Hematopoietic multipotent progenitor cell (in vitro differentiated cells): ENCODE measurements at regions not wholly inside any gene's neighbourhood (a gene's known extent, or its start where the extent isn't known, plus 50 kb on each side); places are given as distances from the start of the nearest gene placed in this dataset.
A peak's percentile ranks its signal among the peaks of the same experiment; 100 is the strongest.
"Not testable (repeated sequence)": the region's sequence is repeated elsewhere in the genome, so short reads cannot be mapped to it uniquely, and the experiment has no call there.

Experiments used
- DNase-seq, 3 donors: peaks; one replicate each; pipeline ENCODE4 v3.0.0-alpha.2; 2011 to 2015; ENCODE audit warnings: low read depth in 2 of 3, low spot score in 2 of 3

DNA sequence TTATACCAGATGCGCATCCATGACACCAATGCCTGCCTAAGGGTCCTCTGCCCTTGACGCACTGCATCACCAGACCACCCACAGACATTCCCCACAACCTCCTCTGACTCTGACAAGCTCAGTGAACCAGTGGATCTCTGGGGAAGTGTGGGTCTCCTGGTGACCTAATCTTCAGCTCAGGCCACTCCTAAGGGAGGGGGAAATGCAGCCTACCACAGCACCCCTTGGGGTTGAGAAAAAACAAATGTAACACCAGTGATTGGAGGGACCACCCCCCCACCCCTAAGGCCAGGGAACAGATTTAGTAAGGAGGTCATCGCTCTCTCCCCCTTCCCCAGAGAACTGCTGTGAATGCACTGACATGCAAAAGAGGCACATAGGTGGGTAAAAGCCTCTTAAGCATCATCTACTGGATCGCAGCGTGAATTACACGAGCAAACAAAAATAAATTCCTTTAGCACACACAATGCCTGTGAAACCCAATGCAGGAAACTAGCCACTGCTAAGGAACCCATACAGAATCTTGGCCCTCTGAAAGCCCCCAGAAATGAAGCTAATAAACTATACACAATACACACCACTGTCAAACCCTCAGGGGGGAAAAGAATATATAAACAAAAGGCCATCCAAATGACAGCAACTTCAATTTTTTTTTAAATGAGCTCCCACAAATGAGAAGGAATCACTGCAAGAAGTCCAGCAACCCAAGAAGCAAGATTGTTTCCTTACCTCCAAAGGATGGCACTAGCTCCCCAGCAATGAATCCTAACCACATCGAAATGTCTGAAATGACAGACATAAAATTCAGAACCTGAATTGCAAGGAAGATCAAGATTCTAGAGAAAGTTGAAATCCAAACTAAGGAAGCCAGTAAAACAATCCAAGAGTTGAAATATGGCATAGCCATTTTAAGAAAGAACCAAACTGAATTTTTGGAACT is 513.7 kb upstream of the PTGER4 start:
- peak in 2 of 3 donors; percentile 11 to 47 for DNase-seq

DNA sequence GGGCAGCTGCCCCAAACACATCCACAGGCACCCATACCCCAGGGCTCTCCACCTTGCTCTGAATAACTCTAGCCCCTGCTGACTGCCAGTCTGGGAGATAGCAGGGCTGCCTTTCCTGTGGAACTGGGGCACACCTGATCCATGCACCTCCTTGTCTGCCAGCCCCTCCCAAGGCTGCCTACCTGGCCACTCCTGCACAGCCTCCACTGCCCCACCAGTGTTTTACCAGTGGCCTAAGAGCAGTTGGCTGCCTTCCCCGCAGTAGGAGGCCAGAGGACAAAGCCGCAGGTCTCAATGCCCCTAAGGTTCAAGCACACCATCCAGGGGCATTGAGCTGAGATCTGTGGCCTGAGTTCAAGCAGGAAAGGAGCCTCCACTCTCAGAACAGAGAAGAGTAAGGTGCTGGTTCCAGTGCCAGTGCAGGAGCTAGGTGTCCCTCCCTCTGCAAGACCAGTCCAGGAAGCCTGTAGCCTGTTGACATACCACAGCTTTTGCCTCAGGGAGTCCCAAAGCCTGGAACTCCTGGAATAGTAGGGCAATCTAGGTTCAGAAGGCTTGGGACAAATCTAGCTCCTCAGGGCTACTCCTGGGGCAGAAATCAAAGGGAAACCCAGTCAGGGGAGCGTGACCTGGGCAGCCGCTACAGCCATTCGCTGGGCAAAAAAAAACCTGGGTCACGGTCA is 514.5 kb upstream of the PTGER4 start:
- no peak for DNase-seq

DNA sequence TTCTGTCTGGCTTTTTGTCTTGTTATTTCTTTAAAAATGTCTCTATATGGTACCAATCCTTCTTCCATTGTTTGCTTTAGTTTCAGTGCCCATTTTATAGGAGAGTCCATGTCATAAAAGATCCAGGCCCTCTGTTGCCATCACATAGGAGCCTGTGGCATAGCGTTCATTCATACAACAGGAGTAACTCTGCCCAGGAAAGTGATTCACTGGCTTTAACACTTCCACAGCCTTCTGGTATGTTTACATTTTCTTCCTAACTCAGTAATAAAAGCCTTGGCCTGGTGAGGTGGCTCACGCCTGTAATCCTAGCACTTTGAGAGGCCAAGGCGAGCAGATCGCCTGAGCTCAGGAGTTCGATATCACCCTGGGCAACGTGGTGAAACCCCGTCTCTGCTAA is 519.3 kb upstream of the PTGER4 start:
- DNase-seq, result no peak

DNA sequence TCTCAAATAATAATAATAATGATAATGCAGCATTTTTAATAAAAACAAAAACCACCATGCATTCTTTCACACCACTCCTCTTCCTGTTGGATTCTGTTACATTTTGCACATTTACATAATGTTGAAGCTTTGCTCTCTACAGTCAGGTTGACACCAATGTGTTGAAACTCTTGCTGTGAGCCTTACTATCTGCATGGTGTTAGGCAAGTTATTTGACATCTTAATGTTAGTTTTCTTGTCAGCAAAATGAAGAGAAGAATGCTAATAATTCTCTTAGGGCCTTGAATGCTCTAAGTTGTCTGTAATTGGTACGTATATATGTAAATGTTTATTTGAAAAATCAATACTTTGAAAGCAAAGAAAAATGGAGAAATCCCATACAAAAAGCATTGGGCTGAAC is 525.5 kb upstream of the PTGER4 start:
- no peak for DNase-seq

DNA sequence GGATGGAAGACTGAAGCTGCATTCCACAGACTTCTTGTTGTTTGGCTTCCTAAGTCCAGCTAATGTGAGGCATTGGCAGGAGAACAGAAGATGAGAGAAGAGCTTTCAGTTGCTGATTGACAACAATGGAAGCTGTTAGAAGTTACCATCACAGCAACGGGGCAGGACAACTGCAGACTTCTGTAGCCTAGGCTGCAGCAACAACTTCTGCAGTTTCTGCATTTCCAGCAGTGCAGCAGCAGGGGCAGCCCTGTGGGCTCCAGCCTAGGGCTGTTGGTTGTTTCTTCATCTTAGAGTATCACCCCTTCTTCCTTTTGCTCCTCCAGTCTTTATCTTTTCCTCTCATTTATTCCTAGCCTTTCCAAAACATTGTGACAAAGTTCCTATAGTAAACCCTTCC is 528.8 kb upstream of the PTGER4 start:
- DNase-seq, result no peak

DNA sequence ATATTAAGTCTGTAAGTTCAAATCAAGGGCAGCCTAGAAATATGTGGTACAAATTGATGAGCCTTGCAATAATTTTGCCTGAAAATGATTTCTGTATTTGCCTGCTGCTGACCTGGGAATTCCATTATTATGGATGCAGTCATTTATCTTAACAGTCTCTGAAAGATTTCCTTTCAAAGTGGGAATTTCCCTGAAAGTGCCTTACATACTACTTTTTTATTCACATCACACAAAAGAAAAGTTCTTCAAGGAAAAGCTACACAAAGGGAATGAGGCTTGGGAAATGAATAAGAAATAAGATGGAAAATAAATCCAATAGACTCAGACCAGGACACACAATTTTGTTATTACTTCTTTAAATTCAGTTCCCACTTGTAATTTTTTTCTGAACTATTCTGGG is 537.8 kb upstream of the PTGER4 start:
- DNase-seq, result no peak

DNA sequence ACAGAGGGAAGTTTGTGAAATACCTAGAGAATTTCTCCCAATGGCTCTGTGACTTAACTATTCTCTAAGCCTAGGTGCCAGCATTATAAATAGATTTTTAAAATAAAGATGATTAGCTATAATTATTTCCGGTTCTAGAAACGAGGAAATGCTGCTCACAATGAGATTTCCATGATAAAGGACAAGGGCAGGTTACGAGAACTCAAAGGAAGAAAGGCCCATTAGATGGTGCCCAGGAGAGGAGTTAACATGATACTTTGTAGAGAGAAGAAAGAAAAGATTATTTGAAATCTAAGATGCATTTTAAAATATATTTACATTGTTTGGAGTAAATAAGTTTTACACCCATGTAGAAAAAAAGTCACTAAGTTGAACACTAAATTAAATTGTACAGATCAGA is 538.3 kb upstream of the PTGER4 start:
- DNase-seq, result no peak

DNA sequence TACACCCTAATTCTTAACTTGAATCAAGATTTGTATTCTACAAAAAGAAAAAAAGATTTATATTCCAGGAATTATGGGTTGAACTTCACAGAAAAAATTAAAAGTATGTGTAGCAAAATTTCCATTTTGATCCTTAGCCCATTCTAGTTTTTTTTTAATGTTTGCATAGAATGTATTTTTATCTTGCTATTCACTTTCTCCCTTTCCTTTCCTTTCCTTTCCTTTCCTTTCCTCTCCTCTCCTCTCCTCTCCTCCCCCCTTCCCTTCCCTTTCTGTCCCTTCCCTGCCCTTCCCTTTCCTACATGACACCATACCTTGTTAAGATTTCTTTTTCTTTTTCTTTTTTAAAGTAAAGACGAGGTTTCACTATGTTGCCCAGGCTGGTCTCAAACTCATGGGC is 542.5 kb upstream of the PTGER4 start:
- DNase-seq, result no peak

DNA sequence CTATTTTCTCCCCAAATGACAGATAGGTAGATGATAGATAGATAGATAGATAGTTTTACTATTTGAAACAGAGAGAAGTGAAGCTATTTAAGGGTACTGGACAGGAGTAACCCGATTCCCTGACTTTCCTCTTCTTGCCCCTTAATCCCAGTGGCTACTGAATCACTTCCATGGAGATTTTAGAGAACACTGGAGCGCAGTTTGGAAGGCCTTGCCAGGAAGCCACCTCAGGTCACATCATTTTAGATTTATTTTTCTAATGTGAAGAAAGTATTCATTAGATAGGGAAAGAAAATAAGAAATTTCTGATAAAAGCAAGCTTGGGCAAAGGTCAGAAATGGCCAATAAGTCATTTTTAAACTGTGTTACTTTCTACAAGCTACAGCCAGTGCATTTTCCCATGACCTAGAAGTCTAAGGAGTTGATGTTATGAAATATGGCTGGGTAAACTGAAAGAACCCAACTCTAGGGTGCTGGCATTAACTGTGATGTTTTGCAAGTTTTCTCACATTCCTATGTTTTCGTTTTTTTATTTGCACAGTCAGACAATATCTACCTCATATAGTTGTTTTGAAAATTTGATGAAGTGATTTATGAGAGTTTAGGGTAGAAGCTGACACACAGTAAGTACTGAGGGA is 544.7 kb upstream of the PTGER4 start:
- no peak for DNase-seq

DNA sequence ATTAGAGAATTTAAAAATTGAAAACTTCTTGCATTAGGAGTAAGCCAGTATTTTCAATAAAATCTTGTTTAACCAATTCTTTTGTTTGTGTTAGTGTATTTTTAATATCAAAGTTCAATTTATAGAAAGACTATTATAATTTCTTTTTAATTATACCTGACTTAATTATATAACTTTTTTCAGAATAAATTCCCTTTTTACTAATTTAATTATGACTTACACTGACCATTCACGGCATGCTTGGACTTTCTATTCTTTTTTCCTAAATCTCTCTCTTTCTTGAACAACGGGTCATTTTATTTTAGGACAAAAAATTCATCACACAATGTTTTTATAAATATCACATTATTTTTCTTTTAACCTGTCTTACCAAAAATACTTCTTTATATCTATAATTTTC is 555.3 kb upstream of the PTGER4 start:
- peak in 2 of 3 donors; percentile 3 to 37 for DNase-seq

DNA sequence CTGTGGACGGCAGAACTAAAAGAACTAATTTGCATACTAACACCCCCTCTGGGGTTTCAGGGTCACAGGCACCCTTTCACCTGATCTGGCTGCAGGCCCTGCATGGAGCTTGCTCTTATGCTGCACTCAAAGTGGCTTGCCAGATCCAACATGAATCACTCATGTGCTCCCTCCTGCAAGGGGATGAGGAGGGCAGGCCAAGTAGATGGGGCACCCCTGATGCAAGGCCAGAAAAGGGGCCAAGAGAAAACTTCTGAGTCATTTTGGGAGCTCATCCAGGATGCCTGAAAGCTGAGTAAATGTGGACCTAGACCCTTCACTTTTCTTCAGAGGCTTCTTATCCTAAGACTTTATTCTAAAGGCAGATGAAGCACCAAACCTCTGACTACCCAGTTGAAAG is 558.5 kb upstream of the PTGER4 start:
- DNase-seq, result no peak

DNA sequence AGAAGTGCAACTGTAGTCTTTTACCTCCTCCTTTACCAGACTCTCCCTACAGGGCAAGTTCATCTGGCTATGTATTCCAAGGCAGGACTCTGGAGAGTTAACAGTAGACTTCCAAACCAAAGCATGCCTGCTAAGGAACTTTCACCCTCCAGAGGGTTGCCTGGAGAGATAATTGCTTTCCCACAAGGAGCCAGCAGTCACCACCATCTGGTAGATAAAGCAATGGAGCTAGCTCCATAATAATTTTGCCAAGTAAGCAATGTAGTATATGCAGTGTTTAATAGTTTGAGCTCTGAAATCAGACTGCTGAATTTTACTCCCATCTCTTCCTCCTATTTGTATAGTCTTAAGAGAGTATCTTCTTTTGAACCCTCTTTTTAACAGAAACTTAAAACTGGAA is 566.8 kb upstream of the PTGER4 start:
- DNase-seq, result no peak

DNA sequence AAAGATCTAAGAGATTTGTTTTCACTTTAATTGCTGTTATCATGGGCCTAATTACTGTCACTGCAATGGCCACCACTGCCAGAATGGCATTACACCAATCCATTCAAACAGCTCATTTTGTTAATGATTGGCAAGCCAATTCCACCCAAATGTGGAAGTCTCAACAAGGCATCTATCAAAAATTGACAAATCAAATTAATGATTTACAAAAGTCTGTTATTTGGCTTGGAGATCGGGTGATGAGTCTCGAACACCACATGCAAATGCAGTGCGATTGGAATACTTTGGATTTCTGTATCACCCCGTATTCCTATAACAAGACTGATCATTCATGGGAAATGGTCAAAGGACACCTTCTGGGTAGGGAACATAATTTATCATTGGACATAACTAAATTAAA is 568.7 kb upstream of the PTGER4 start:
- not testable (repeated sequence) for DNase-seq

DNA sequence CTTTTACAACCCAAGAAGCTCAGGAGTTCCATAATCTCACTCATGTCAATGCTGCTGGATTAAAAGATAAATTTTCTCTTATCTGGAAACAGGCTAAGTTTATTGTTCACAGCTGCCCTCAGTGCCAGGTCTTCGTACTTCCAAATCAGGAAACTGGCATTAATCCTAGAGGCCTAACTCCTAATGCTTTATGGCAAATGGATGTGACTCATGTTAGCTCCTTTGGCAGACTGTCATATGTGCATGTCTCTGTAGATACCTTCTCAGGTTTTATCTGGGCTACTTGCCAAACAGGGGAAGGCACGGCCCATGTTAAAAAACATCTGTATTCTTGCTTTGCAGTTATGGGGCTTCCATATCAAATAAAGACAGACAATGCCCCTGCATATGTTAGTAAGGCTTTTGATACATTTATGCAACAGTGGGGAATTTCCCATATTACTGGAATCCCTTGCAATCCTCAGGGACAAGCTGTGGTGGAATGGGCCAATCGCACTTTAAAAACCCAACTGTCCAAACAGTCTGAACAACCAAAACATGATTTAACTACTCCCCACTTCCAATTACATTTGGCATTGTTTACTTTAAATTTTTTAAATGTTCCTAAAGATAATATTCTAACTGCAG is 570.8 kb upstream of the PTGER4 start:
- DNase-seq, result not testable (repeated sequence)

DNA sequence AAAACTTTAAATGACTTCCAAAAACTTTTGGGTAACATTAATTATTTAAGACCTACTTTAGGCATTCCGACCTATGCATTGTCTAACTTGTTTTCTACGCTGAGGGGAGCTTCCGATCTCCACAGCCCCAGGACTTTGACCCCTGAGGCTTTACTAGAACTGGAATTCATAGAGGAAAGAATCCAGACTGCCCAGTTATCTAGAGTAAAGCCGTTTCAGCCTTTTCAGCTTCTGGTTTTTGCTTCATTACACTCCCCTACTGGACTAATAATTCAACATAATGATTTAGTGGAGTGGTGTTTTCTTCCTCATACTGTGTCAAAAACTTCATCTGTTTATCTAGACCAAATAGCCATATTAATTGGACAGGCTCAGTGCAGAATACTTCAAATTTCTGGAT is 571.9 kb upstream of the PTGER4 start:
- not testable (repeated sequence) for DNase-seq

DNA sequence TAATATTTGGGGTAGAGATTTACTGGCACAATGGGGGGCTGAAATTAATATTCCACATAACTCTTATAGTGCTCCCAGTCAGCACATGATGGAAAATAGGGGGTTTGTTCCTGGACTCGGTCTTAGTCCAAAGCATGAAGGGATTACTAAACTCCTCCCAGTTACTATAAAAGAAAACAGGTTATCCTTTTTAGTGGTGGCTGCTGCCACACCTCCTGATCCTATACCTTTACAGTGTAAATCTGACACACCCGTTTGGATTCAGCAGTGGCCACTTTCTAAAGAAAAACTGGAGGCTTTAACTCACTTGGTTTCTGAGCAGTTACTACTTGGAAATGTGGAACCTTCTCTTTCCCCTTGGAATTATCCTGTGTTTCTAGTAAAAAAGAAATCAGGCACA is 572.9 kb upstream of the PTGER4 start:
- no peak for DNase-seq

DNA sequence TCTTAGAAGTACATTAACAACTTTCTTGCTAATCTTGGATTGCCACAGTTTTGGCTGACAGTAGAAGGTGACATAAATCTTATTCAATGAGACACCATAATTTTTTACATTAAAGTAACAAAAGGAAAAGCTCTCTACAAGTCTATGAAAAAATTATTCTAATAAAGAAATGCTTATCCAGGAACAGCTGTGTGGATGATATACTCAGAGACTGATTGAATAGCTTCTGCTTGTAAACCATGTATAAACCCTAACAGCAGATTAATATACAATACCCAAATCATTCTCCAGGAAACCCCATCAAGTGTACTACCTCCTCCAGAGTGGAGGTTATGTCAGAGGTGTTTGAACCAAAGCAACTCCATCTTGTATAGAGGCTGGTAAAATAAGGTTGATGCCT is 581.4 kb upstream of the PTGER4 start:
- no peak for DNase-seq

DNA sequence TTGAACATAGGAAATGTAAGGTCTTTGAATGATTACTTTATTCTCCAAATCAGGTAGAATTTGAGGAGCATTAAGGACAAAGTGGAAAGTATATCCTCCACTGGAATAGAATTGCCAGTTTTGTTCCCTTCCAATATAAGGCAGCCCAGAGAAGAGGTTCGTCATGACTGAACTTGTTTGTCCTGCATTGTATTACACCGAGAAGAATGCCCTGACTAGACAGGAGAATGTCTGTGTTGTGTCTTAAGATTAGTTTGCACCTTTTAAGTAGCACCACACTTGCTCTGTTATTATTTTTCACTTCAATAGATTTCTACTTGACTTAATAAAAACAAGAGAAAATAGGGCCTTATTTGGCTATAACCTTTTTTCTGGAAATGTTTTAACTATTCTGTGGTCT is 586.2 kb upstream of the PTGER4 start:
- no peak for DNase-seq

DNA sequence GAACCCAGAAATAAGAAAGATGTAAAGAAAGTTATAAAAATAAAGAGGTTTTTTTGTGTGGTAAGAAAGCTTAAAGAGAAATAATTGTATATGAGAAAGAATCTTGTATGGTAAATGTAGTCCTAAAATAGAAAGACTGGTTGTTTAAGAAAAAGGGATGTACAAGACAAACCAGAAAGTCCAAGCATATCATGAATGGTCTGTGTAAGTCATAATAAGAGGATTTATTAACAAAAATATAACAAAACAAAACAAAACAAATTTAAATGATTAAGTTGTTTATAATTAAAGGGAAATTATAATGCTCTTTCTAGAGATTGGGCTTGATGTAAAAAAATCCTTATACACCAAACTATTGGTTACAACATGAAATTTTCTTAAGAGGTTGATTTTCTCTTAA is 590.4 kb upstream of the PTGER4 start:
- peak in 1 of 3 donors; percentile 24 for DNase-seq

DNA sequence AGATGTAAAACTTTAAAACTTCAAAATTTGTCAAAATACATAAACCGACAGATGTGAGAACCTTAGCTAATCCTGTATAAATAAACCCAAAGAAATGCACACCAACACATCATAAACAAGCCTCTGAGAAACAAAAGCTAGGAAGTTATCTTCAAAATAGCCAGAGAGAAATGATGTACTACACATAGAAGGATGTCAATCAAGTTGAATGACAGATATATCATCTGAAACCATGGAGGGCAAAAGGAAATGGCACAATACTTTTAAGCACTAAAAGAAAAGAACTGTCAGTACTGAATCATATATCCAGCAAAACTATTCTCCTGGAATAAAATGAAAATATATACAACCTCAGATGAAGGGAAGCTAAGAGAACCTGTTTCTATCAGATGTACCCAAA is 595.1 kb upstream of the PTGER4 start:
- DNase-seq, result no peak

DNA sequence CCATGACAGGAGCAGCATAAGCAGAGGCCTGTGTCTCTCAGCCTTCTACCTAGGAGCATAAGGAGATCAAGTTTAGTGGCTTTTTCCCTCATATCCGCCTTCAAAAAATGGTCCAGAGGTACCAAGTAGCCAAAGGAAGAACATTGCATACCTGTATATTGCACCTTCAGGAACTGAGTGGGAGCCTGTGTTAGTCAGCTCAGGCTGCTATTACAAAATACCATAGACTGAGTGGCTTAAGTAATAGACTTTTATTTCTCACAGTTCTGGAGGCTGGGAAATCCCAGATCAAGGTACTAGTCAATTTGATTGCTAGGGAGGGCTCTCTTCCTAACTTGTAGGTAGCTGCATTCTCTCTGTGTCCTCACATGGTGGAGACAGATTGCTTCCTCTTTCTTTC is 597.4 kb upstream of the PTGER4 start:
- peak in 1 of 3 donors; percentile 2 for DNase-seq
